HK-2 (cell line): ENCODE measurements at regions not wholly inside any gene's neighbourhood (a gene's known extent, or its start where the extent isn't known, plus 50 kb on each side); places are given as distances from the start of the nearest gene placed in this dataset.
"Not testable (repeated sequence)": the region's sequence is repeated elsewhere in the genome, so short reads cannot be mapped to it uniquely, and the experiment has no call there.

ENCODE experiments used
- DNase-seq: peaks from one replicate; pipeline ENCODE4 v3.0.0-alpha.2; 2018; ENCODE audit not compliant: unreplicated experiment

DNA sequence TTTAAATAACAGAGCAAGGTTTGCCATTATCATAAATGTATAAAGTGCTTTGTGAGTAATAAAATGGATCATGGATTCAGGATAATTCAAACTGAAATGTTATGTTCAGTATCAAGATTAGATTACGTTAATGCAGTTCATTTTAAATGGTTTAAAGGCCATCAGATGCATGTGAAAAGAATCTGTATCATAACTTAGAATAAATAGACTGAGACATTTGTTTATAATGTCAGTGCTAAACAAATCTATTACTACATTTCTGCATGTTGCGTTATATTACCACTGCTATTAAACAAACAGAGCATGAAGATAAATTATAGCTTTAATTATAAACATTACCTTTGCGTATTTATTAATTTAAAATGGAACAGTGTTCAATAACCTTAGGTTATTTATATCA lies 160.2 kb downstream of the TOX3 start:
- DNase-seq, result no peak

DNA sequence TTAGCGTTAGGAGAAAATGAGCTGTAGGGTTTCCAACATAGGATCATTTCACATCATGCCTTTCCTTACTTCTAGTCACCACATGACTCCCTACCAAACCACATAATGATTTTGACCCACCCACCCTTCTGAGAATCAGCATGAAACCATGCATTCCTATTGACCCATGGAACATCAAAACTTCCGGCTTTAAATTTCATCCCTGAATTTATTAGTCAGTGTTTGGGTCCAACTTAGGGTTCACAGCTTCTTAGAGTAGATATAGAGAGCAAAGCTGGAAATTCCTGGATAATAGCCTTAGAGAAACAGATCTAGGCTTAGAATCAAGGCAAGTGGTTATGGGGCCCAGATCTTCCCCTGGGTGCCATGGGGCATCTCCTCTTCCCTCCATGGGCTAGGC lies 162.6 kb downstream of the TOX3 start:
- DNase-seq, result no peak

DNA sequence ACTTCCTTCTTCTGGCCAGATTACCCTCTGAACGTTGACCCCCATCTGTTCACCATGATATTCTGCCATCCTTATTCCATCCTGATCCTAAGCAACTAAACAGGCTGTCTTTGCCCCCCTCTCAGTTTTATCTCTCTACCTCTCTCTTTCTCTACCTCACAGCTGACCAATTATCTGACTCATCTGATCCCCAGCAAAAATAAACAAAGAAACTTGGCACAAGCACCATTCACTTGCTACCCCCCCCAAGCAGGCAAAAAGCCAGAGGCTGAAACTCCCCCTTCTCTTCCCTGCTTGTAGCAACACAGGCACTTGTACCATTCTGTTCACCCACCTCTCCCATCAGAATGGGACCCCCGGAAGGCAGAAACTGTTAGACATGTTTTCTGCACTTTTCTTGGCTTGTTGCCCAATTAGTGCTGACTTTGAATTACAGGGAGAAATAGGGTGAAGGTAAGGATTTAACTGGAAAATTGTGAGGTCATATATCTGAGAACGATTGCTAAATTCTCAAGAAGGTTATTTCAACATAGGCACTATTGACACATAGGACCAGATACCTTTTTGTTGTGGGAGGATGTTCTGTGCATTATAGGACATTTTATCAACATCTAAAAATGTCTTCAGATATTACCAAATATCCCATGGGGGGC lies 163.2 kb downstream of the TOX3 start:
- no peak for DNase-seq

DNA sequence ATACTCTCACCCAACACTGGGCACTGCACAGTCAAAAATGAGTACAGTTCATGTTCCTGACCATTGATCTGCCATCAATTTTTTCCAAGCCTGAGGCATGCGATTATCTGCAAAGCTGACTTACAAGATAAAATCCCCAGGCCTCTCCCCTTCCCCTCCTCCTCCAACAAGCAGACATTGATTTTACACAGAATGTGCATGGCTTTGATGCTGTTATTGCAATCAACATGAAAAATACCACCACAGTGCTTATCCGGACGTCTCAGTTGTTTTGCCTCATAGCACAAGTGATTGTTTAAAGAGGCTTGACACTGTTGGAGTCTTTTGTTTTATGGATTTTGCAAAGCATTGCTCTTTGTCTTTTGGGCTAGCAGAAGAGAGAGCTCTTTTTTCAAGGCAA lies 163.8 kb downstream of the TOX3 start:
- DNase-seq, result no peak

DNA sequence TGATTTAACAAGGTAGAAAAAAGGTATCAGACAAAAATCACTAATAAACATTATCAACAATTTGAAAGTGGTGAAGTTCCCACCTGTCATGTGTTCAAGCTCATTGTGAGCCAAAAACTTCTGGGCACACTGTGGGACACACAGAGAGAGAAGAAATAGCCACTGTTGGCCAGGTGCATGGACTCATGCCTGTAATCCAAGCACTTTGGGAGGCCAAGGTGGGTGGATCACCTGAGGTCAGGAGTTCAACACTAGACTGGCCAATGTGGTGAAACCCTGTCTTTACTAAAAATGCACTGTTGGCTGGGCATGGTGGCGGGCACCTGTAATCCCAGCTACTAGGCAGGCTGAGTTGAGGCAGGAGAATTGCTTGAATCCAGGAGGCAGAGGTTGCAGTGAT lies 167.4 kb downstream of the TOX3 start:
- no peak for DNase-seq

DNA sequence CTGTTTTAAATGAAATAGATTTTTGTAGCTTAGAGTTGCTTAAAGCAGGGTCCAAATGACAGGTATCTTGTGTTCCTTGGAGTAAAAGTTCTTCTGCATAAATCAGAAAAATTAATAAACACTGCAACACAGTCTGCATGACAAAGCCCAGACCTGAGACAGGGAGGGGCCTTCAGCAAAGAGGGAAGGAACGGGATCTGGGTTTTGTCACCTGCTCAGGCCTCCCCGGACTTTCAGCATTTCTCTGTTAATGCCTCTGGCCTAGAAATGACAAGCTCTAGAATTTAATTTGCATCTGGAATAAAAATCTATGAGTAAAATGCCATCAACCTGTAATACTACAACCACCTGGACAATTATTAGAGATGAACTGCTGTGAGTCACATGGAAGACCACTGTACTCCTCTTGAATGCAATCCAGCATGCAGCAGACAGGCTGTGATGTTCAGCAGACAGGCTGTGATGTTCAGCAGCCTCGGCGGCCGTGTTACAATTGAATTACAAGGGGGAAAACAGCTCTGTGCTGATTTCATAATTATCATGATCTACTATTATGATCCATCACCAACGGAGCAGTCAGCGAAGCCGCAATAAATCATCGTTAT lies 170.2 kb downstream of the TOX3 start:
- no peak for DNase-seq

DNA sequence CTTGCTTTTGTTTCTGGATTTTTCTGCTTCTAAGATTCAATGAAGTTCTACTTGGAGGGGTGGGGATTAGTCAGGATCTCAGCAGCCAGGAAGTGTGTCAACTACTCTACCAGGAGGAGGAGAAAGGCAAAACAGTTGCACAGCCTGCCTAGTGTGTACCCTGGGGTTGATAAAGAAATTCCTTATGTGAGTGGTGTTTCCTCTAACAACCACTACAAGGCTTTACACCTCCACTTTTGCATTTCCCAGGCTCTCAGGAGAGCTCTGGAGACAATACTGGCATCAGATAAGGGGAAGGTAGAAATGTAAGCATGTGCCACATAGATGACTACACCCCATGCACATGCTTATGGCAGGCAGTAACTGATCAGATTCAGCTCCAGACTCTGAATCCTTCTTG lies 174.6 kb downstream of the TOX3 start:
- DNase-seq, result no peak

DNA sequence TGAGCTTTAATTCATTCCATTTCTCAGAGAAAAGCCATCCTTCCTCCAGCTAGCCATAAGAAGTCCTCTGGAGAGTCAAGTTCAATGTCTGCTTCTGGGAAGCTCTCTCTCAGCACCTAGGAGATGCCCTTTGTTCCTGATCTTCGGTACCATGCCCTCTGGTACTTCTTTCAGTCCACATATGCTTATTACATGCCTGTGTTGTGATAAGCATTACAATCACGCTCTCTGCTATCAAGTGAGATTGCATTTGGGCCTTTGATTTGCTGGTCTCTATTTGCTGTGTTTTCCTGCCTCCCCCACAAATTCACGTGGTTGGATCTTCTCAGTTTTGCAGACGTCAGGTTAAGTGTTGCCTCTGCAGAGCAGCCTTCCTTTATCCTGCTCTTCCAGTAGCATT lies 178.1 kb downstream of the TOX3 start:
- no peak for DNase-seq

GRCh38 chr16:52367821-52368220 lies 179.1 kb downstream of the TOX3 start:
- no peak for DNase-seq

DNA sequence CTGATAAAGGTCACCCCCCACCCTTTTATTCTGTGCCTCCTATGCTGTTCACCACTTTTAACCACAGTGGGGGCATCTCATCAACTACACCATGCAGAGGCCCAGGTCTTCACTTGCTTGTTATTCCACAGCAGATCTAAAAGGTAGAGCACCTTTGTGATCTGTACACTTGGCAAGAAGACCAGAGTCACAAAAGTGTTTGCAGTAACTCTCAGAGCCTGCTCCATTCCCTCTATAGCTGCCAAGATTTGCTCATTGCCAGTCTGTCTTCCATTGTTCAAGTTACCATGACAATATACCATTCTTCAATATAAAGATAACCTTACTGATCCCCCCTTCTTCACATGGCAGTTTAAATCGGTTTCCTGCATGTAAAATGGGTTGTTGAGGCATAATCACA lies 180.0 kb downstream of the TOX3 start:
- no peak for DNase-seq

DNA sequence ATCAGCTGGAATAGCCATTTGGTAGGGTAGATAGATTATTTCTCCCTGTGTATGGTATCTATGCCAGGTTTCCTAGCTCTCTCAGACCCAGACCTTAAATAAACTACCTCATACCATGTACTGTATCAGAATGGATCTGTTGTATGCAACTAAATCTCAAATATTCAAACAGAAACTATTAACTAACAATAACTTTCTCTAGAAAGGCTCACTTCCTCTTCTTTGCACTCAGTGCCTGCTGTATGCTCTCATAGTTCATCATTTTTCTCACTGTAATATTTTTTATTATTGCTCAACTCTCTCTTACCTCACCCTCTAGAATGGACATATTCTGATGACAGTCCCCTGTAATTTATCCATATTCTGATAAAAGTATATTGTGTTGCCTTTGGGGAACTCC lies 182.4 kb downstream of the TOX3 start:
- no peak for DNase-seq

- DNase-seq, result no peak
Measured at GRCh38 chr16:52363082-52363481, 183.9 kb downstream of the TOX3 start.

DNA sequence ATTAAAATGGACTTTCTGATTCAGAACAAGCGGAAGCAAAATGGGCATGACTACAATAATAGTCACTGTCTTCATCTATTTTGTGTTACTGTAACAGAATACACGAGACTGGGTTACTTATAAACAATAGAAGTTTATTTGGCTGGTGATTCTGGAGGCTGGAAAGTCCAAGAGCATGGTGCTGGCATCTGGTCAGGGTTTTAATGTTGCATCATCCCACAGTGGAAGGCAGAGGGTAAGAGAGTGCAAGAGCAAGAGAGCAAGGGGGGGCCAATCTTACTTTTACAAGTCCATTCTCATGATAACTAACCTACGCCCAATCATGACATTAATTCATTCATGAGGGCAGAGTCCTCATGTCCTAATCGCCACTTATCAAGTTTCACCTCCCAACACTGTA lies 189.2 kb downstream of the TOX3 start:
- no peak for DNase-seq

GRCh38 chr16:52353249-52353648 lies 193.7 kb downstream of the TOX3 start:
- no peak for DNase-seq

GRCh38 chr16:52351451-52351850 lies 195.5 kb downstream of the TOX3 start:
- DNase-seq, result no peak

GRCh38 chr16:52350031-52350642 lies 196.8 kb downstream of the TOX3 start:
- DNase-seq, result no peak

DNA sequence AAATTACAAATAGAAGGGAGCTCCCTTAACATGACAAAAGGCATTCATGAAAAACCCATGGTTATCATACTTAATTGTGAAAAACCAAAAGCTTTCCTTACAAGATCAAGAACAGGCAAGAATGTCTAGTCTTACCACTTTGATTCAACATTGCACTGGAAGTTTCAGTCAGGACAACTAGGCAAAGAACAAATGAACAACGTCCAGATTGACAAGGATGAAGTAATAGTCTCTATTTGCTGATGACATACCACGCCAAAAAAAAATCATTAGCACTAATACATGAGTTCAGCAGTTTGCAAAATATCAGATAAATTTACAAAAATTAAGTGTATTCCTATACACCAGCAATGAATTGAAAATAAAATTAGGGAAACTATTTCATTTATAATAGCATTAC lies 200.2 kb downstream of the TOX3 start:
- DNase-seq, result no peak

DNA sequence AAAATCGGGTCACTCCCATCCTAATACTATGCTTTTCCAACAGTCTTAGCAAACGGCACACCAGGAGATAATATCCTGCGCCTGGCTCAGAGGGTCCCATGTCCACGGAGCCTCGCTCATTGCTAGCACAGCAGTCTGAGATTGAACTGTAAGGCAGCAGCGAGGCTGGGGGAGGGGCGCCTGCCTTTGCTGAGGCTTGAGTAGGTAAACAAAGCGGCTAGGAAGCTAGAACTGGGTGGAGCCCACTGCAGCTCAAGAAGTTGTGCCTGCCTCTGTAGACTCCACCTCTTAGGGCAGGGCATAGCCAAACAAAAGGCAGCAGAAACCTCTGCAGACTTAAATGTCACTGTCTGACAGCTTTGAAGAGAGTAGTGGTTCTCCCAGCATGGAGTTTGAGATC lies 213.3 kb downstream of the TOX3 start:
- DNase-seq, result not testable (repeated sequence)

DNA sequence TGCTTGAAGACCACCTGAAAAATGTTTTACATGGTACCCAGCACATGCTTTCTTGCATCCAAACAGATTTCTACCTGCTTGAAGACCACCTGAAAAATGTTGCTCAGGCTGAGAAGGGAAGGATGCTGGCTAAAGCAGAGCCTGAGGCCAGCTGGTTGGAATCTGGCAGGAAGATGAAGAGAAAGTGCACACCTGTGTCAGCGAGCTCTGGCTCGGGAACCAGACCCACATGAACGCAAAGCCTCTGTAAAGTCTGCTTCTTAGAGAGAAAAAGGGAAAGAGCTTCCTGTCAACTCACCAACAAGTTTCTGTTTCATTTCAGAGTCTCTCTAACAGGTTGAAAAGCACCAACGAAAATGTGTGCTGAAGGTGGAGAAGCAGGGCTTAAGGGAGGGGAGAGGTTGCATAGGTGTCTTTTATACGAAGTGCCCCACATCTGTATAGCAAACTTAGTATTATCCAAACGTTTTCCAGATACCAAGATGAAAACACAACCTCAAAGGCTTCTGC lies 226.0 kb downstream of the TOX3 start:
- no peak for DNase-seq

DNA sequence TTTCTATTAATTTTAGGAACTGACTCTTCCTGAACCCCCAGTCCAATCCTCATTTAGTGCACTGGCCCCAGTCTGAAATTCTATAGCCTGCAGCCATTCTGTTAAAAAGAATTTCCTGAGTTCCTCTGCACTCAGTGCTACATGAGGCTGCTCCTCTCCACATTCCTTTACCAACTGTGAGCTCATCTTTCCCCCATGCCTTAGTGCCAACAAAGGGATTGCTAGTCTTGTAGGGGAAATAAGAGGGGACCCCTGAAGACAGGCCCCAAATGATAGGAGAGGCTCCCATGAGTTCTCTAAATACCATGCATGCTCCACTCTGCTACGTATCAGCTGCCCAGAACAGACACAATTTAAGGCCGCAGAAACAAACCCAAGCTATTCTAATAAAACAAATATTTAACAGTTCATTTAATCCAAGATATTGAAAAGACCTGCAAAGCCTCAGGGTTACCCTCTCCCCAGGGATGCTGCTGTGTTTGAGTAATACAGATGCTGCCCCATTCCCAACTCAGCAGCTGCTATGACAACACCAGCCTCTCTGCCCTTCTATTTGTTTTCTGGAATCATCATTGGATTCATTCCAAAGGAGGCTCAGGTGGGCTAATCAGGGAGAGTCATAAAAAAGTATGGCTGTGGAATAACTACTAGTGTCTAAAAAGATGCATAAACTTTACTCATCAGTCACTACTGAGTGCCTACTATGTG lies 228.5 kb downstream of the TOX3 start:
- no peak for DNase-seq

DNA sequence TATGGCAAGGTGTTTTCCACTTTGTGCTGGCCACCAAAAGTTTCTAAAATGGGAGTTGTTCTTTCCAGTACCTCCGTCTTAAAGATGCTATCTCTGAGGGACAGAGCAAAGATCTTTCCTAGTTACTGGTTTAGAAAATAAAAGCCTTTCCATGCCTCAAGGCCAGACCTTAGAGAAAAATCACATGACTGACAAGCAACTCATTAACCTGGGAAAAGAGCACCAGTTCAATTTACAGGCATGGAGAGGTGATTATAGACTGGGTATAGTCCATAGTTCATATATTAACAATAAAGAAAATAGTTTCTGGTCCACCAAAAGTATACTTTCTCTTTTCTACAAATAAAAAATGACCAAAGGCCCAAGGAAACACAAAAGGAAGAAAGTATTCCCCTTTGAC lies 230.7 kb downstream of the TOX3 start:
- DNase-seq, result no peak

DNA sequence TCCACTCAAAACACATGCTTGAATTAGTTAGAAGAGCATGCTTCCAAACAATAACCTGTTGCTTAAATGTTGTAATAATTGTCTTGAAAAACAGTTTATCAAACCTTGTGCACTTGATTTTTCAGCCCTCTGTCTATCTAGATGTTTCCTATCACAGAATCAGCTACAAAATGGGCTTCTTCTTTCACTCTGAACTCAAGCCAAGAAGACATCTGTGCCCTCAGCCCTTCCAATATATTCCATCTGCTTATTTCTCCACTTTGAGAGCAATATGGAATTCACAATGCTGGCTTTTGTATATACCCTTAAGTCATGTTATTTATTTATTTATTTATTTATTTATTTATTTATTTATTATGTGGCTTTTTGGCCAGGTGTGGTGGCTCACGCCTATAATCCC lies 234.2 kb downstream of the TOX3 start:
- DNase-seq, result no peak
